PC-3 (cell line): ENCODE measurements at regions not wholly inside any gene's neighbourhood (a gene's known extent, or its start where the extent isn't known, plus 50 kb on each side); places are given as distances from the start of the nearest gene placed in this dataset.
"Not testable (repeated sequence)": the region's sequence is repeated elsewhere in the genome, so short reads cannot be mapped to it uniquely, and the experiment has no call there.

ENCODE experiments used
- CTCF ChIP-seq: fragments of 300-600 bp; sonication (generic); conservative IDR thresholded peaks from 2 replicates; pipeline ENCODE4 v1.5.1; 2017; ENCODE audit warnings: antibody characterized with exemption, low read depth, mild to moderate bottlenecking, low read length
- EZH2phosphoT487 ChIP-seq: fragments of 300-600 bp; sonication (generic); IDR thresholded peaks from 2 replicates; pipeline ENCODE4 v1.6.1; 2018; ENCODE audit warnings: mild to moderate bottlenecking, antibody characterized with exemption, low read length, borderline replicate concordance

- TF ChIP-seq CTCF, EZH2phosphoT487: not testable (repeated sequence)
Observed at GRCh38 chr9:93748827-93749226, 172.4 kb downstream of the PHF2 start.
